Left kidney (tissue), 1 donor: ENCODE measurements at regions not wholly inside any gene's neighbourhood (a gene's known extent, or its start where the extent isn't known, plus 50 kb on each side); places are given as distances from the start of the nearest gene placed in this dataset.

Source experiments
- DNase-seq: peaks from one replicate; pipeline ENCODE4 v3.0.0-alpha.2; 2013

DNA sequence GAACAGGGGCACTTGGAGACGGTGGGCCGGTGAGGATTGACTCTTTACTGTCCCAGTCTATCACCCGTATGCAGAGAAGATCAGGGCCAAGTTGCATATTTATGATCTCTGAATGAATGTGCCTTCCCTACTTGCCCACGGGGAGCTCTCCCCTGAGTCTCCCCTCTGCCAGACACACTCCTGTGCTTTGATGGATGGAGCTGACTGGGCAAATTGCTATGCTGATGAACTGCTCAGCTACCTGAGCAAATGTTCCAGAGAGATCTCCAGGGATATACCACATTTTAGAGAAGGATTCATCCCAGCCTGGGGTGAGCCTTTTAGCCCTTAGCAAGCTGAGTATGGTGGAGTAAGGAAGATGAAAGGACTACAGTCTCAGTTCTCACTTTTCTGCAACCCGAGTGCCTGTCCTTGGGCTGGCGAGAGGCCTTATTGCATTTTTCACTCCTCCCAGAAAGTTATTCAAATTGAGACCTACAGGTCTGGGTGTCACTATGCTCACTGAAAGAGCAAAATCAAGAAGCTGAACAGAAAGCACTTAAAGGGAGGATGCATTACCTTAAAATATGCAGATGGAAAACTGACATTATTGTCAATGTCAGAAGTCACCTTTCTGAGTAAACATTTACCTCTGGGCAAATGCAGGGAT, 526.7 kb upstream of the WWC1 start:
- no peak for DNase-seq

- DNase-seq, result no peak
Measured at GRCh38 chr5:167765352-167765751, 526.1 kb upstream of the WWC1 start.

DNA sequence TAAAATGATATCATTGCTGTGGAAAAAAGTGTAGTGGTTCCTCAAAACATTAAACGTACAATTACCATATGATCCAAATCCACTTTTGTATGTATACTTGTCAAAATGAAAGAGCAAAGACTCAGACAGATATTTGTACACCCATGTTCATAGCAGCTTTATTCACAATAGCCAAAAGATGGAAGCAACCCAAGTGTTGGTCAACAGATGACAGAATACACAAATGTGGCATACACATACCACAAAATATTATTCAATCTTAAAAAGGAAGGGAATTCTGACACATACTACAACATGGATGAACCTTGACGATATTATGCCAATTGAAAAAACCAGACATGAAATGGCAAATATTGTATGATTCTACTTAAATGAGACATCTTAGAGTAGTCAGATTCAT, 524.5 kb upstream of the WWC1 start:
- no peak for DNase-seq

GRCh38 chr5:167767795-167768194, 523.6 kb upstream of the WWC1 start:
- no peak for DNase-seq

DNA sequence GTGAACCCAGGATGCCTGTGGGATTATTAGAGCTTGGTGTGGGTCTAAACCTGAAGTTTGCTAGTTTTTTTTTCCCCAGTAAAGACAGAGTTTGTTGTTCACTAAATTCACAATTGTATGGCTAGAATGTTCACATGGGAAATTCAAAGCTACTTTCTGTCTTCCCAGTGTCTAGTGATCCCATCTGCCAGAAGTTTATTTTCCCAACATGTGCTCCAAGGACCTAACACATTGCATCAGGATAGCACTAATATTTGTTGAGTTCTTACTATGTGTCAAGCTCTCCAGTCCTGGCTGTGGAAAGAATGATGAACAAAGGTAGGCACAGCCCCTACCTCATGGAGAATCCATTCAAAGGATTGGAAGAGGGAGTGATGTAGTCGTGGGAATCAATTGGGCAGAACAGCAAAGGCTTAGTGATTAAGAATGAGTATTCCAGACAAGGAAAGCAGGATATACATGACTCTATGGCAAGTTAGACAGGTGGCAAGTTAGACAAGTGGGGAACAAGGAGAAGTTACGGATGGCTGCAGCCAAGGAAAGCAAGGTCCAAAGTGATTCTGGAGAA, 521.5 kb upstream of the WWC1 start:
- DNase-seq, result no peak

GRCh38 chr5:167770461-167770860, 521.0 kb upstream of the WWC1 start:
- no peak for DNase-seq

GRCh38 chr5:167771571-167771970, 519.9 kb upstream of the WWC1 start:
- no peak for DNase-seq

DNA sequence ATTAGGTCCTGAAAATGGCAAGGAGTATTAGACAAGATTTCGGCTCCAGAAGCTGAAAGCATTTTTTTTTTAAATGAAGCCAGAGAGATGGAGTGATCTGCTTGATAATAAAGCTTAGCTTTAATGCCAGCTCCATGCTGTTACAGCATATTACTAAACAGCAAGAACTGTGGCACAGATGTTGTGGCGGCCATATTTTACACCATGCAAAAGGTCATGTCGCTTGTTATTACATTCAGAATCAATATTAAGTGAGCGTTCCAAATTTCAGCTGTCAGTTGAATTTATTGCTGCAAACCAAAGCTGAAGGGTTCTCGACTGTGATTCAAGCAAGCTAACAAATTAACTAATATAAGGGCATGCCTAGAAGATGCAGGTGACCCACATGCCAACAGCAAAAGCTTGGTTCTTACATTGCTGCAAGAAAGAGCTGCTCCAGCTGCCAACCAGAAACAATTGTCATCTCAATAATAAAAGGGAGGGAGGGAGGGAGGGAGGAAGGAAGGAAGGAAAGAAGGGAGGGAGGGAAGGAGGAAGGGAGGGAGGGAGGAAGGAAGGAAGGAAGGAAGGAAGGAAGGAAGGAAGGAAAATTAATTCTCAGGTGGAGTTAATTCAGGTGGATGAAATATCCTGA, 517.7 kb upstream of the WWC1 start:
- no peak for DNase-seq

DNA sequence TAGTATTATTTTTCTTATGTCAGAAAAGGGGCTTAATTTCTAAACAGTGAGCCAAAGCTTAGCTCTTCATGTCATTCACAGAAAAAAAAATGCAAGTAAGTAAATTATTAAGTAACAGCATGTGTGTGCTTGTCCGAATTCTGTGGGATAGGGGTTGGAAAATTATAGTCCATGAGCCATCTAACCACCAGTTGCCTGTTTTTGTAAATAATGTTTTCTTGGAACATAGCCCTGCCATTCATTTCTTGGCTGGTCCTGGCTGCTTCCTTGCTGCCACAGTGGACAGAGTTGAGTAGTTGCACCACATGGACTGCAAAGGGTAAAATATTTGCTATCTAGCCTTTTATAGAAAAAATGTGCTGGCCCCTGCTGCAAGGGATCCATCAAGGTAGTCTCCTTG, 513.7 kb upstream of the WWC1 start:
- DNase-seq, result no peak

GRCh38 chr5:167778228-167778627, 513.2 kb upstream of the WWC1 start:
- no peak for DNase-seq

DNA sequence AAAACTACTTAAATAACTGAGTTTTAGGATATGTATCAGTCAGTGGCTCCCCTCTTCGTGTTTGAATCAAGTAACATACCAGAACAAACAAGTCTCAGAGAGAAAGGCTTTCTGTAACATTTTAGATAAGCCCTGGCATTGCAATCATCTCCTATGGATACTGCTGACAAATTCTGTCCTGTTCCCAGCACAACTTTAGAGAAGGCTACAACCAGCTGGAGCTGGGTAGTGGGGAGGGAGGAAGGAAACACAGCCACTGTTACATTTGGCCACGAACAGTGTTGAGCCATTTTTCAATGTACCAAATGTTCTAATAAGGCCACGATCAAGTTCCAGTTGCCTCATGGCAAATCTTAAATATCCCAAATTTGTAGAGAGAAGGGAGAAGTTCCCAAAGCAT, 511.8 kb upstream of the WWC1 start:
- DNase-seq, result no peak

DNA sequence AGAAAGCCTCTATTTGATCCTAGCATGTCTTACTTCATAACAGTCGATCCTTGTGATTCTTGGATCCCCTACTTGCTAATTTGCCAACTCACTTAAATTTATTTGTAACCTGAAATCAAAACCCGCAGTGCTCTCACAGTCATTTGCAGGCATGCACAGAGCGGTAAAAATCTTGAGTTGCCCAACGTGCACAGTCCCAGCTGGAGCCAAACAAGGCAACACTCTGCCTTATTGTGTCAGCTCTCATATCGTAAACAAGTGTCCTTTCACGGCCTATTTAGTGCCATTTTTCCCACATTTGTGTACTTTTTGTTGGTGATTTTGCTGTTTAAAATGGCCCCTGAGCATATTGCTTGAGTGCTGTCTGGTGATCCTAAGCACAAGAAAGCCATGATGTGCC, 511.3 kb upstream of the WWC1 start:
- DNase-seq, result no peak

DNA sequence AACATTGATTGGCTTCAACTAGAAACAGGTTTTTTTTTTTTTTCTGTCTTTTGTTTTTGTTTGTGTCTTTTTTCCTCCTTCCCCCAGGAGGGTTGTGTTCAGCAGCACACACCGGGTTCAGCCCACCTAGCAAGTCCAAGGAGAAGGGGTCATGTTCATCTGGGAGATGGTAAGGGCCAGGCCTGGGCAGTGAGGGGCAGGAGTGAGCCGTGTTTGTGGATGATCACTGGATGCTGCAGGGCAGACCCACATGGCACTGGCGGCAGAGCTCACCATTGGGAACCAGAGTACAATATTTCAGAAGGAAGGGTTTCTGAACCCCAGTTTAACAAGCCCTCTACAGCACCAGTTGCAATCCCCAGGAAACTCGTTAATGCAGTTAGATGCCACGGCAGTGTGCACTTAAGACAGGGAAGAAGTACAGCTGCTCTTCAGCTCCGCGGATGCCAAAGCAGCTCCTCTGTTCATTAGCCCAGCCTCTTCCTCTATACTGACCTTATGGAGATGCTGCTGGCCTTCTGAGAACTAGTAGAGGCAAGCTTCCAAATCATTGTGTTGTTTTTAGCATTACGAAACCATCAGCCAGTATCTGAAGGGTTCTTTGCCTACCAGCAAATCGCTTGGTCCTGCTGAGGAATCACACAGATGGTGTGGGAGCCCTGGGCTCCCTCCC, 508.2 kb upstream of the WWC1 start:
- peak; percentile 3 for DNase-seq

- no peak for DNase-seq
Measured at GRCh38 chr5:167785106-167785505, 506.3 kb upstream of the WWC1 start.

DNA sequence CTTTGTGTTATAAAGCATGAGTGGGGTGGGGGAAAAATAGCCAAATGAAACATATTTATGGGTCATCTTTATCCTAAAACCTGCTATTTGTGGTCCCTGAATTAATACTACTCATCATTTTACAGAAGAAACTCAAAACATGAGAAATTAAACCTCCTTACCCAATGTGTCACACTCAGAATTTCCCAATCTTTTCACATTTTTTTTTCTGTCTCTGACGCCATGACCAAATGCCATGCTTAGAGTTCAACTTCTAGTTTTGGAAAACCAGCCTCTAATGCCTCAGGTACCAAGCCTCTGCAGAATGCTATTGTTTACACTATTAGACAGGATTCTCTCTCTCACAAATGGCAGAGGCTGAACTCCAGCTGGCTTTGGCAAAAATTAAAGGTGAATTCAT, 505.5 kb upstream of the WWC1 start:
- DNase-seq, result no peak

GRCh38 chr5:167786871-167787578, 504.4 kb upstream of the WWC1 start:
- DNase-seq, result no peak

- no peak for DNase-seq
Measured at GRCh38 chr5:167790045-167790444, 501.4 kb upstream of the WWC1 start.

DNA sequence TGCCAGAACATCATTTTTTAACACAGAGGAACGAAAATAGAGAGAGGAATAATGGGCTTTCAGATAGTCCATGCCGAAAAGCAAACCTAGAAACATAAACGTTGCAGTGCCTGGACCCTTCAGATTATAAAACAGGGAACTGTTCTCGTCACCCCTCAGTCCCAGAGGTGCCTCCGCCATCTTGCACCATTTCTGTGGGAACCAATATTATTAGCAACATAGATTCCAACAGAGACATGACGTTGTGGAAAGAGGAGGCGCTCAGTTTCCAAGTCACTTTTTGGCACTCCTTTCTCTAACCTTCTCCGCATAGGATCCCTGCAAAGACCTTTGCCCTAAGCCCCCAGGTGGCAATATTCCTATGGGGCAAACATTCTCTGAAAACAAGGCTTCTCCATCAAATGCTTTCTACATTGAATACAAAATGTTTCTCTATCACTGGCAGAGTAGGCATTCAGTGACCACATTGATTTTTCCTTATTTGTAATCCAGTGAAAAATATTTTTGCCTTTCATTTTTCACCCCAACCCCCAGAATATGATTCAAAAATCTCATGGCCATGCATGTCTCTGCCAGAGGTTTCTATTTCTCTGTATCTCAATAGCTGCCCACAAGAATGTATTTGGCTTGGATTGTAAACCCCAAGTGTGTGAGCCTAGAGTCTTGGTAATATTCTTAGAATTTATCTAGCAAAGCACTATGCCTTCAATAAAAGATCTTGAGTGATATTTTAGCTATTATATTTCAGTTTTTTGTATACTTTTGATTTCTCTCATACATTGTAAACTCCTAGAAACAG, 500.8 kb upstream of the WWC1 start:
- DNase-seq, result no peak

- no peak for DNase-seq
Measured at GRCh38 chr5:167792514-167792913, 498.9 kb upstream of the WWC1 start.

DNA sequence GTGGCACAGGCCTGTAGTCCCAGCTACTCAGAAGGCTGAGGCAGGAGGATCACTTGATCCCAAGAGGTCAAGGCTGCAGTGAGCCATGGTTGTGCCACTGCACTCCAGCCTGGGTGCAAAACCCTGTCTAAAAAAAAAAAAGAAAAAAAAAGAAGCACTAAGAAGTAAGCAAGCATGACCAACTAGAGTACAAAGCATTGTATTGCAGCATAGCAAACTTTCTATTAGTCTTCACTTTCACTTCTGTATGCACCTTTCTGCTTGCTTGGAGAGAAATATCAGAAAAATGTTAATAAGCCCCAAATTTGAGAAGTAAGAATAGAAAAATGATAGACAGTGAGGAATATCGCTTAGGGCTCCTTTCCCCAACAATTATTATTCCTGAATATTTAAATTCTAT, 497.7 kb upstream of the WWC1 start:
- no peak for DNase-seq

- DNase-seq, result no peak
Measured at GRCh38 chr5:167794121-167794520, 497.3 kb upstream of the WWC1 start.

DNA sequence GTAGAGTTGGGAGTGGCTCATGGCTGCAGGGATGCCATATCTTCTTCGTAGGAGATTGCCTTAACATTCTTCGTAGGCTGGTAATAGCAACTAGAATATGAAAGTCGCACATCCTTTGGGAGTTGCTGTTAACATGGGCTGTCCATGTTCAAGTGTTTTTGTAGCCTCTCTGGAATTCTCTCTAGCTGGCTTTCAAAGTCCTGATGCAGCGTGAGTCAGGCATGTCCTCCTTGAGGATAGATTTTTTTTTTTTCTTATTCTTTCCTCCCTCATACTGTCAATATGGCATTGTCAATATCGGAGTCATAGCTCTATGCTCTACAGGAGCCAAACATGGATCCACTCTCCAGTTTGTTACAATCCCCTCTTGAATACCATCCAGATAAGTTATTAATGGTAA, 494.8 kb upstream of the WWC1 start:
- no peak for DNase-seq
